ENCODE measurements at regions not wholly inside any gene's neighbourhood (a gene's known extent, or its start where the extent isn't known, plus 50 kb on each side); places are given as distances from the start of the nearest gene placed in this dataset.

DNA sequence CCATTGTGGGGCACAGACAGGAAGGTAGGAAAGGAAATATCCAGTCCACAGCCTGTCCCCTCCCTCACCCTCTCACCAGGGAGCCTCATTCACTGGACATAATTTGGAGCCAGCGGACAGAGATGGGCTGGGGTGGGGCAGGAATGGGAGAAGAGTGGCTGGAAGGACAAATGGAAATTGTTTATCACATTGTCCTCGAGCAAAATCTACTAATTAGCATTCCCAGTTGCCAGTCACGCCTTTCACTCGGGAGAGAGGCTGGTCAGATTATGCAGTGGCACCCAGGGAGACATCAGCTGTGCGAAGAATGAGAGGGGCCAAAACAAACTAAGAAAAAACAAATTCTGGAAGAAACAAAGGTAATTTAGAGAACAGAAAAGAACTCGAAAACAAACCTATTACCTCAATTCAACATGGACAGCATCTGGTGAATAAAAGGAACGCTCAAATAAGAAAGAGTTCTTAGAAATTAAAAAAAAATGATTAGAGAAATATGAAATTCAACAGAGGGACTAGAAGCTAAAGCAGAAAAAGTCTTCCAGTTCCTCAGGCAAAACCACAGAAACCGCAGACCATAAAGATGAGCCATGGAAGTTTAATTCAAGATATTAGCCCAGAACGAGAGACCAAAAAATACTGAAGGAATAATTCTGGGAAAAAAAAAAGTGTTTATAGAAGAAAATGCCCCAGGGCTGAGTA is 108.5 kb upstream of the RALGAPA2 start:
- Mint-ChIP-seq H3K27ac (ENCODE audit: unreplicated experiment) (no peak overlapping the region), H3K27me3 (ENCODE audit: low read depth, unreplicated experiment) (peaks cover 24% of the 10 kb centered on the region), H3K4me1 (ENCODE audit: low read depth, unreplicated experiment) (no peaks in the 10 kb centered on the region), H3K4me3 (ENCODE audit: unreplicated experiment) (no peak overlapping the region), H3K9me3 (ENCODE audit: unreplicated experiment) (peaks cover 3% of the 10 kb centered on the region), H3K36me3 (ENCODE audit: low read depth, unreplicated experiment) (no peaks in the 10 kb centered on the region)
- H2AFZ ChIP-seq (ENCODE audit: low read depth, low read length) = no peak overlapping the region
- H3K79me2 ChIP-seq (ENCODE audit: insufficient read depth, low read length) = no peaks in the 10 kb centered on the region
- no peak overlapping the region for H3K4me2 ChIP-seq (ENCODE audit: low read length)
- H3K9me3 ChIP-seq (ENCODE audit: insufficient read depth, low read depth, low read length) = no peaks in the 10 kb centered on the region
- no peak overlapping the region for H3K4me3 ChIP-seq (ENCODE audit: insufficient read depth, low read depth, low read length)
- no peak for DNase-seq (ENCODE audit: low read depth)
- H3K36me3 ChIP-seq (ENCODE audit: insufficient read depth, low read length) = no peaks in the 10 kb centered on the region
- H3K4me1 ChIP-seq (ENCODE audit: insufficient read depth, low read length) = no peaks in the 10 kb centered on the region
- H3K9ac ChIP-seq (ENCODE audit: low read length) = no peak overlapping the region
- H3K27me3 ChIP-seq (ENCODE audit: insufficient read depth, low read length) = no peaks in the 10 kb centered on the region
- FAIRE-seq = no peak
- TF ChIP-seq, protein P1, sequence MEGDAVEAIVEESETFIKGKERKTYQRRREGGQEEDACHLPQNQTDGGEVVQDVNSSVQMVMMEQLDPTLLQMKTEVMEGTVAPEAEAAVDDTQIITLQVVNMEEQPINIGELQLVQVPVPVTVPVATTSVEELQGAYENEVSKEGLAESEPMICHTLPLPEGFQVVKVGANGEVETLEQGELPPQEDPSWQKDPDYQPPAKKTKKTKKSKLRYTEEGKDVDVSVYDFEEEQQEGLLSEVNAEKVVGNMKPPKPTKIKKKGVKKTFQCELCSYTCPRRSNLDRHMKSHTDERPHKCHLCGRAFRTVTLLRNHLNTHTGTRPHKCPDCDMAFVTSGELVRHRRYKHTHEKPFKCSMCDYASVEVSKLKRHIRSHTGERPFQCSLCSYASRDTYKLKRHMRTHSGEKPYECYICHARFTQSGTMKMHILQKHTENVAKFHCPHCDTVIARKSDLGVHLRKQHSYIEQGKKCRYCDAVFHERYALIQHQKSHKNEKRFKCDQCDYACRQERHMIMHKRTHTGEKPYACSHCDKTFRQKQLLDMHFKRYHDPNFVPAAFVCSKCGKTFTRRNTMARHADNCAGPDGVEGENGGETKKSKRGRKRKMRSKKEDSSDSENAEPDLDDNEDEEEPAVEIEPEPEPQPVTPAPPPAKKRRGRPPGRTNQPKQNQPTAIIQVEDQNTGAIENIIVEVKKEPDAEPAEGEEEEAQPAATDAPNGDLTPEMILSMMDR (IDR thresholded peaks at IDR 0.05; ENCODE audit: insufficient read depth, low read depth, low read length) = no peak
- TF ChIP-seq EZH2 (IDR thresholded peaks at IDR 0.05; ENCODE audit: insufficient read depth, low read length) = no peak
- no peak overlapping the region for H3K27ac ChIP-seq (ENCODE audit: low read depth, low read length)
- no peaks in the 10 kb centered on the region for H4K20me1 ChIP-seq (ENCODE audit: insufficient read depth, low read length)

DNA sequence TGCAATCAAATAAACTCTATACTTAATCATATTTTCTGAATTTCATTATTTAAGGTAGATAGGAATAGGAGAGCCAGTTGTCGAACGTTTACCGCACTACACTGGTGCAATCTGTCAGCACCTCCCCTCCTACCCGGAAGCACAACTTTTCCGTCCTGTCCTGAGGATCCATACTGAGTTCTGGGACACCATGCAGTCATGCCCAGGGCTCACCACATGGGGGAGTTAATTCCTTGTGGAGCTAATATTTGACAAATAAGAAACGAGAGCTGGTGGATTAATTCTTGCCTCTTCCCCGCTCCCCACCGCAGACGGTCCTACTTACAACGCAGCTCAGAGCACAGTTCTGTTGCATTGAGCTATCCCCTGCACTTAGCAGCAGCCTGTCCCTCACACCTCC is 107.7 kb upstream of the RALGAPA2 start:
- Histone ChIP-seq H3K9ac (ENCODE audit: low read length) (no peak overlapping the region), H3K27ac (ENCODE audit: low read depth, low read length) (no peak overlapping the region), H4K20me1 (ENCODE audit: insufficient read depth, low read length) (no peaks in the 10 kb centered on the region), H3K27me3 (ENCODE audit: insufficient read depth, low read length) (no peaks in the 10 kb centered on the region), H3K9me3 (ENCODE audit: insufficient read depth, low read depth, low read length) (no peaks in the 10 kb centered on the region), H2AFZ (ENCODE audit: low read depth, low read length) (no peak overlapping the region), H3K4me3 (ENCODE audit: insufficient read depth, low read depth, low read length) (no peak overlapping the region), H3K79me2 (ENCODE audit: insufficient read depth, low read length) (no peaks in the 10 kb centered on the region), H3K36me3 (ENCODE audit: insufficient read depth, low read length) (no peaks in the 10 kb centered on the region), H3K4me1 (ENCODE audit: insufficient read depth, low read length) (no peaks in the 10 kb centered on the region), H3K4me2 (ENCODE audit: low read length) (no peak overlapping the region)
- FAIRE-seq (no peak), DNase-seq (ENCODE audit: low read depth) (no peak)
- Mint-ChIP-seq H3K27ac (ENCODE audit: unreplicated experiment) (no peak overlapping the region), H3K4me1 (ENCODE audit: low read depth, unreplicated experiment) (no peaks in the 10 kb centered on the region), H3K9me3 (ENCODE audit: unreplicated experiment) (peaks cover 3% of the 10 kb centered on the region), H3K36me3 (ENCODE audit: low read depth, unreplicated experiment) (no peaks in the 10 kb centered on the region), H3K27me3 (ENCODE audit: low read depth, unreplicated experiment) (peaks cover 24% of the 10 kb centered on the region), H3K4me3 (ENCODE audit: unreplicated experiment) (no peak overlapping the region)
- no peak for TF ChIP-seq EZH2 (IDR thresholded peaks at IDR 0.05; ENCODE audit: insufficient read depth, low read length)
- TF ChIP-seq, protein P1 (IDR thresholded peaks at IDR 0.05; ENCODE audit: insufficient read depth, low read depth, low read length) = no peak

- Histone ChIP-seq H3K36me3 (ENCODE audit: insufficient read depth, low read length) (no peaks in the 10 kb centered on the region), H3K9ac (ENCODE audit: low read length) (no peak overlapping the region), H3K4me2 (ENCODE audit: low read length) (no peak overlapping the region), H2AFZ (ENCODE audit: low read depth, low read length) (no peak overlapping the region), H3K27ac (ENCODE audit: low read depth, low read length) (no peak overlapping the region), H3K27me3 (ENCODE audit: insufficient read depth, low read length) (no peaks in the 10 kb centered on the region), H3K4me1 (ENCODE audit: insufficient read depth, low read length) (no peaks in the 10 kb centered on the region), H3K4me3 (ENCODE audit: insufficient read depth, low read depth, low read length) (no peak overlapping the region), H4K20me1 (ENCODE audit: insufficient read depth, low read length) (no peaks in the 10 kb centered on the region), H3K9me3 (ENCODE audit: insufficient read depth, low read depth, low read length) (no peaks in the 10 kb centered on the region), H3K79me2 (ENCODE audit: insufficient read depth, low read length) (no peaks in the 10 kb centered on the region)
- FAIRE-seq (no peak), DNase-seq (ENCODE audit: low read depth) (no peak)
- Mint-ChIP-seq H3K27ac (ENCODE audit: unreplicated experiment) (no peak overlapping the region), H3K36me3 (ENCODE audit: low read depth, unreplicated experiment) (no peaks in the 10 kb centered on the region), H3K27me3 (ENCODE audit: low read depth, unreplicated experiment) (peaks cover 11% of the 10 kb centered on the region), H3K4me1 (ENCODE audit: low read depth, unreplicated experiment) (peaks cover 2% of the 10 kb centered on the region), H3K4me3 (ENCODE audit: unreplicated experiment) (no peak overlapping the region), H3K9me3 (ENCODE audit: unreplicated experiment) (no peaks in the 10 kb centered on the region)
- TF ChIP-seq, protein P1 (IDR thresholded peaks at IDR 0.05; ENCODE audit: insufficient read depth, low read depth, low read length) = no peak
- no peak for TF ChIP-seq EZH2 (IDR thresholded peaks at IDR 0.05; ENCODE audit: insufficient read depth, low read length)
These were observed 104.7 kb upstream of the RALGAPA2 start for GRCh38 chr20:20816969-20817755.
